GM23338 (cell line): ENCODE measurements at regions not wholly inside any gene's neighbourhood (a gene's known extent, or its start where the extent isn't known, plus 50 kb on each side); places are given as distances from the start of the nearest gene placed in this dataset.

Experiments used
- ATAC-seq: fragments of 200-7000 bp; cut with Tn5 transposase; 3 replicates; pipeline ENCODE4 v1.9.1; 2020
- DNase-seq: peaks from one replicate; pipeline ENCODE4 v3.0.0-alpha.2; 2015; ENCODE audit warnings: low spot score
- H2AFZ ChIP-seq: fragments of 200-600 bp; sonication (generic); 2 replicates; pipeline ENCODE4 v1.8.0; 2016; ENCODE audit warnings: antibody characterized with exemption, mild to moderate bottlenecking, moderate library complexity
- H3F3A ChIP-seq: fragments of 200-600 bp; sonication (generic); replicated peaks from 2 replicates; pipeline ENCODE4 v1.8.0; 2017; ENCODE audit warnings: antibody characterized with exemption, mixed run types, low read depth
- H3K27ac ChIP-seq: fragments of 200-600 bp; sonication (generic); 2 replicates; pipeline ENCODE4 v1.6.1; 2016; ENCODE audit warnings: low read depth
- H3K27me3 ChIP-seq: fragments of 200-600 bp; sonication (generic); 2 replicates; pipeline ENCODE4 v1.8.0; 2016; ENCODE audit warnings: mild to moderate bottlenecking, mixed run types, moderate library complexity; ENCODE audit not compliant: insufficient read depth
- H3K36me3 ChIP-seq: fragments of 200-600 bp; sonication (generic); 2 replicates; pipeline ENCODE4 v1.8.0; 2016; ENCODE audit warnings: mild to moderate bottlenecking; ENCODE audit not compliant: insufficient read depth
- H3K4me1 ChIP-seq: fragments of 200-600 bp; sonication (generic); 2 replicates; pipeline ENCODE4 v1.8.0; 2016; ENCODE audit warnings: mild to moderate bottlenecking, moderate library complexity; ENCODE audit not compliant: insufficient read depth
- H3K4me2 ChIP-seq: fragments of 200-600 bp; sonication (generic); 2 replicates; pipeline ENCODE4 v1.7.1; 2017; ENCODE audit warnings: mixed run types
- H3K4me3 ChIP-seq: fragments of 200-600 bp; sonication (generic); 2 replicates; pipeline ENCODE4 v1.6.1; 2016; ENCODE audit warnings: mixed run types
- H3K79me2 ChIP-seq: fragments of 200-600 bp; sonication (generic); replicated peaks from 2 replicates; pipeline ENCODE4 v1.8.0; 2017; ENCODE audit warnings: mild to moderate bottlenecking; ENCODE audit not compliant: insufficient read depth
- H3K9me2 ChIP-seq: fragments of 200-600 bp; sonication (generic); 2 replicates; pipeline ENCODE4 v1.8.0; 2017; ENCODE audit not compliant: insufficient read depth
- H4K20me1 ChIP-seq: fragments of 200-600 bp; sonication (generic); replicated peaks from 2 replicates; pipeline ENCODE4 v1.8.0; 2017; ENCODE audit warnings: mild to moderate bottlenecking; ENCODE audit not compliant: insufficient read depth
- H3K27ac Mint-ChIP-seq: 2 replicates; pipeline ENCODE4 v1.8.0; 2020; ENCODE audit warnings: inconsistent platforms, mild to moderate bottlenecking, moderate library complexity, mixed read lengths
- H3K27me3 Mint-ChIP-seq: 3 replicates; pipeline ENCODE4 v1.8.0; 2022; ENCODE audit warnings: low read depth, mild to moderate bottlenecking, moderate library complexity, mixed read lengths, inconsistent platforms; ENCODE audit not compliant: insufficient read depth, poor library complexity
- H3K36me3 Mint-ChIP-seq: 3 replicates; pipeline ENCODE4 v1.8.0; 2021; ENCODE audit warnings: low read depth, mild to moderate bottlenecking, inconsistent platforms, moderate library complexity, mixed read lengths
- H3K4me1 Mint-ChIP-seq: 3 replicates; pipeline ENCODE4 v1.8.0; 2020; ENCODE audit warnings: mild to moderate bottlenecking, inconsistent platforms, mixed read lengths
- H3K4me3 Mint-ChIP-seq: 3 replicates; pipeline ENCODE4 v1.8.0; 2021; ENCODE audit warnings: moderate library complexity, mild to moderate bottlenecking, inconsistent platforms, mixed read lengths
- H3K9me3 Mint-ChIP-seq: 3 replicates; pipeline ENCODE4 v1.8.0; 2020; ENCODE audit warnings: moderate library complexity, mild to moderate bottlenecking, inconsistent platforms, mixed read lengths
- CREB1 ChIP-seq: fragments of 250-450 bp; sonication (Bioruptor Pico); IDR thresholded peaks from 2 replicates; pipeline ENCODE4 v1.5.0; 2020; ENCODE audit warnings: low read depth, mild to moderate bottlenecking, moderate library complexity
- EZH2 ChIP-seq: fragments of 200-600 bp; sonication (generic); IDR thresholded peaks from one replicate; pipeline ENCODE4 v1.8.0; 2017; ENCODE audit warnings: antibody characterized with exemption, mild to moderate bottlenecking, low read depth; ENCODE audit not compliant: unreplicated experiment
- EZH2phosphoT487 ChIP-seq: fragments of 200-600 bp; sonication (generic); IDR thresholded peaks from one replicate; pipeline ENCODE4 v1.8.1; 2018; ENCODE audit warnings: antibody characterized with exemption; ENCODE audit not compliant: unreplicated experiment
- NANOG ChIP-seq: IDR thresholded peaks from 2 replicates; pipeline ENCODE4 v1.6.1; 2016; ENCODE audit warnings: antibody characterized with exemption, borderline replicate concordance
- STAT1 ChIP-seq: IDR thresholded peaks from one replicate; pipeline ENCODE4 v1.6.1; 2016; ENCODE audit warnings: antibody characterized with exemption; ENCODE audit not compliant: unreplicated experiment
- ZNF331 ChIP-seq: fragments of 250-450 bp; sonication (Bioruptor Pico); IDR thresholded peaks from 2 replicates; pipeline ENCODE4 v1.5.0; 2020; ENCODE audit warnings: low read depth, mild to moderate bottlenecking, moderate library complexity
- TF ChIP-seq, protein P1 (sequence below): fragments of 250-450 bp; sonication (Bioruptor Pico); IDR thresholded peaks from 2 replicates; pipeline ENCODE4 v1.5.0; 2020; ENCODE audit warnings: mild to moderate bottlenecking, moderate library complexity
- TF ChIP-seq, protein P2 (sequence below): IDR thresholded peaks from one replicate; pipeline ENCODE4 v1.6.1; 2018; ENCODE audit warnings: antibody characterized with exemption; ENCODE audit not compliant: unreplicated experiment
- TF ChIP-seq, protein P3 (sequence below), 2 experiments: fragments of 200-600 bp in 1 of 2; sonication (generic) in 1 of 2; conservative IDR thresholded peaks; 2 replicates each; pipeline versions ENCODE4 v1.5.1 to v1.6.1; 2016 to 2017; ENCODE audit warnings: antibody characterized with exemption in 2 of 2, low read depth in 2 of 2, mild to moderate bottlenecking in 2 of 2, moderate library complexity in 1 of 2

DNA sequence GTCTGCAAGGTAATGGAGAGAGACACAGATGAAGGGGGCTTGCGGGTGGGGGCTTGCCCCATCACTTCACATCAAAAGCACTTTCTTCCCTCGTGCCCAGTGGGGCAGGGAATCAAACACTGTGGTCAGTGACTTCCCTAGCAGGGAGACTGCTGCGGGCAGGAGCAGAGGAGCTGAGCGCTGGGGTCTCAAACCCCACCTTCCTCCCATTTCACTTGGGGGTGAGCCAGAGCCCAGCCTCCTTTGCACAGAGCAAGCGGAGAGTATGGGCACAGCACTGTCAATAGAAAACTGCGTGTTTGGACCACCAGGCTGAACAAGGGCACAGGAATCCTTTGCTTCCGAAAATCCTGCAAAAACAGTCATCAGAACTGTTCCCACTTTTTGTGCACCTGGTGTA is 355.8 kb upstream of the MKI67 start (continued):
- TF ChIP-seq, protein P1, sequence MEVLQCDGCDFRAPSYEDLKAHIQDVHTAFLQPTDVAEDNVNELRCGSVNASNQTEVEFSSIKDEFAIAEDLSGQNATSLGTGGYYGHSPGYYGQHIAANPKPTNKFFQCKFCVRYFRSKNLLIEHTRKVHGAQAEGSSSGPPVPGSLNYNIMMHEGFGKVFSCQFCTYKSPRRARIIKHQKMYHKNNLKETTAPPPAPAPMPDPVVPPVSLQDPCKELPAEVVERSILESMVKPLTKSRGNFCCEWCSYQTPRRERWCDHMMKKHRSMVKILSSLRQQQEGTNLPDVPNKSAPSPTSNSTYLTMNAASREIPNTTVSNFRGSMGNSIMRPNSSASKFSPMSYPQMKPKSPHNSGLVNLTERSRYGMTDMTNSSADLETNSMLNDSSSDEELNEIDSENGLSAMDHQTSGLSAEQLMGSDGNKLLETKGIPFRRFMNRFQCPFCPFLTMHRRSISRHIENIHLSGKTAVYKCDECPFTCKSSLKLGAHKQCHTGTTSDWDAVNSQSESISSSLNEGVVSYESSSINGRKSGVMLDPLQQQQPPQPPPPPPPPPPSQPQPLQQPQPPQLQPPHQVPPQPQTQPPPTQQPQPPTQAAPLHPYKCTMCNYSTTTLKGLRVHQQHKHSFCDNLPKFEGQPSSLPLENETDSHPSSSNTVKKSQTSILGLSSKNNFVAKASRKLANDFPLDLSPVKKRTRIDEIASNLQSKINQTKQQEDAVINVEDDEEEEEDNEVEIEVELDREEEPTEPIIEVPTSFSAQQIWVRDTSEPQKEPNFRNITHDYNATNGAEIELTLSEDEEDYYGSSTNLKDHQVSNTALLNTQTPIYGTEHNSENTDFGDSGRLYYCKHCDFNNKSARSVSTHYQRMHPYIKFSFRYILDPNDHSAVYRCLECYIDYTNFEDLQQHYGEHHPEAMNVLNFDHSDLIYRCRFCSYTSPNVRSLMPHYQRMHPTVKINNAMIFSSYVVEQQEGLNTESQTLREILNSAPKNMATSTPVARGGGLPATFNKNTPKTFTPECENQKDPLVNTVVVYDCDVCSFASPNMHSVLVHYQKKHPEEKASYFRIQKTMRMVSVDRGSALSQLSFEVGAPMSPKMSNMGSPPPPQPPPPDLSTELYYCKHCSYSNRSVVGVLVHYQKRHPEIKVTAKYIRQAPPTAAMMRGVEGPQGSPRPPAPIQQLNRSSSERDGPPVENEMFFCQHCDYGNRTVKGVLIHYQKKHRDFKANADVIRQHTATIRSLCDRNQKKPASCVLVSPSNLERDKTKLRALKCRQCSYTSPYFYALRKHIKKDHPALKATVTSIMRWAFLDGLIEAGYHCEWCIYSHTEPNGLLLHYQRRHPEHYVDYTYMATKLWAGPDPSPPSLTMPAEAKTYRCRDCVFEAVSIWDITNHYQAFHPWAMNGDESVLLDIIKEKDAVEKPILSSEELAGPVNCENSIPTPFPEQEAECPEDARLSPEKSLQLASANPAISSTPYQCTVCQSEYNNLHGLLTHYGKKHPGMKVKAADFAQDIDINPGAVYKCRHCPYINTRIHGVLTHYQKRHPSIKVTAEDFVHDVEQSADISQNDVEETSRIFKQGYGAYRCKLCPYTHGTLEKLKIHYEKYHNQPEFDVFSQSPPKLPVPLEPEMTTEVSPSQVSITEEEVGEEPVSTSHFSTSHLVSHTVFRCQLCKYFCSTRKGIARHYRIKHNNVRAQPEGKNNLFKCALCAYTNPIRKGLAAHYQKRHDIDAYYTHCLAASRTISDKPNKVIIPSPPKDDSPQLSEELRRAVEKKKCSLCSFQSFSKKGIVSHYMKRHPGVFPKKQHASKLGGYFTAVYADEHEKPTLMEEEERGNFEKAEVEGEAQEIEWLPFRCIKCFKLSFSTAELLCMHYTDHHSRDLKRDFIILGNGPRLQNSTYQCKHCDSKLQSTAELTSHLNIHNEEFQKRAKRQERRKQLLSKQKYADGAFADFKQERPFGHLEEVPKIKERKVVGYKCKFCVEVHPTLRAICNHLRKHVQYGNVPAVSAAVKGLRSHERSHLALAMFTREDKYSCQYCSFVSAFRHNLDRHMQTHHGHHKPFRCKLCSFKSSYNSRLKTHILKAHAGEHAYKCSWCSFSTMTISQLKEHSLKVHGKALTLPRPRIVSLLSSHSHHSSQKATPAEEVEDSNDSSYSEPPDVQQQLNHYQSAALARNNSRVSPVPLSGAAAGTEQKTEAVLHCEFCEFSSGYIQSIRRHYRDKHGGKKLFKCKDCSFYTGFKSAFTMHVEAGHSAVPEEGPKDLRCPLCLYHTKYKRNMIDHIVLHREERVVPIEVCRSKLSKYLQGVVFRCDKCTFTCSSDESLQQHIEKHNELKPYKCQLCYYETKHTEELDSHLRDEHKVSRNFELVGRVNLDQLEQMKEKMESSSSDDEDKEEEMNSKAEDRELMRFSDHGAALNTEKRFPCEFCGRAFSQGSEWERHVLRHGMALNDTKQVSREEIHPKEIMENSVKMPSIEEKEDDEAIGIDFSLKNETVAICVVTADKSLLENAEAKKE (CRISPR knock-in tag), result no peak
- TF ChIP-seq, protein P2, sequence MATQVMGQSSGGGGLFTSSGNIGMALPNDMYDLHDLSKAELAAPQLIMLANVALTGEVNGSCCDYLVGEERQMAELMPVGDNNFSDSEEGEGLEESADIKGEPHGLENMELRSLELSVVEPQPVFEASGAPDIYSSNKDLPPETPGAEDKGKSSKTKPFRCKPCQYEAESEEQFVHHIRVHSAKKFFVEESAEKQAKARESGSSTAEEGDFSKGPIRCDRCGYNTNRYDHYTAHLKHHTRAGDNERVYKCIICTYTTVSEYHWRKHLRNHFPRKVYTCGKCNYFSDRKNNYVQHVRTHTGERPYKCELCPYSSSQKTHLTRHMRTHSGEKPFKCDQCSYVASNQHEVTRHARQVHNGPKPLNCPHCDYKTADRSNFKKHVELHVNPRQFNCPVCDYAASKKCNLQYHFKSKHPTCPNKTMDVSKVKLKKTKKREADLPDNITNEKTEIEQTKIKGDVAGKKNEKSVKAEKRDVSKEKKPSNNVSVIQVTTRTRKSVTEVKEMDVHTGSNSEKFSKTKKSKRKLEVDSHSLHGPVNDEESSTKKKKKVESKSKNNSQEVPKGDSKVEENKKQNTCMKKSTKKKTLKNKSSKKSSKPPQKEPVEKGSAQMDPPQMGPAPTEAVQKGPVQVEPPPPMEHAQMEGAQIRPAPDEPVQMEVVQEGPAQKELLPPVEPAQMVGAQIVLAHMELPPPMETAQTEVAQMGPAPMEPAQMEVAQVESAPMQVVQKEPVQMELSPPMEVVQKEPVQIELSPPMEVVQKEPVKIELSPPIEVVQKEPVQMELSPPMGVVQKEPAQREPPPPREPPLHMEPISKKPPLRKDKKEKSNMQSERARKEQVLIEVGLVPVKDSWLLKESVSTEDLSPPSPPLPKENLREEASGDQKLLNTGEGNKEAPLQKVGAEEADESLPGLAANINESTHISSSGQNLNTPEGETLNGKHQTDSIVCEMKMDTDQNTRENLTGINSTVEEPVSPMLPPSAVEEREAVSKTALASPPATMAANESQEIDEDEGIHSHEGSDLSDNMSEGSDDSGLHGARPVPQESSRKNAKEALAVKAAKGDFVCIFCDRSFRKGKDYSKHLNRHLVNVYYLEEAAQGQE, result no peak
- TF ChIP-seq ZNF331 (CRISPR knock-in tag) (no peak), NANOG (no peak), STAT1 (no peak)

DNA sequence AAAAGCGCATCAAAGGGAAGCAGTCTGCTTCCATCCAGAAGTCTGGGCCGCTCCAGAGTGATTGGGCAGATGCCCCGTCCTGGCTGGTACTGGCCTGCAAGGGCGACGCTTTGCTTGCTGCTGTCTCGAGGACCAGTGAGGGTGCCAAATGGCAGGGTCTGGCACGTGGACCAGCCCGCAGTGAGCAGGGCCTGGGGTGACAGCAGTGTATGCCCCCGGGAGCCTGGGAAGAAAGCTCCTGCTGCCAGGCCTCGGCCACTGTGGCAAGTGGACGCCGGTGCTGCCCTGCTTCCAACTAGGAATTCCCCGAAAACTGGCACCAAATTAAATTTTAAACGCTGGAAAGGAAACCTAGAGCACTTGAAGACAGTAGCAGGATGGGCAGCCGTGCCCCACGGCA is 357.0 kb upstream of the MKI67 start:
- no peak overlapping the region for H3K4me3 Mint-ChIP-seq
- Histone ChIP-seq H3K79me2 (no peaks in the 10 kb centered on the region), H3K4me1 (no peaks in the 10 kb centered on the region; the same call in 1 of the 2 replicates), H3K27me3 (no peaks in the 10 kb centered on the region), H3K27ac (no peak overlapping the region), H3K36me3 (no peaks in the 10 kb centered on the region), H3K4me2 (no peak overlapping the region), H2AFZ (no peak overlapping the region), H3F3A (no peaks in the 10 kb centered on the region), H3K4me3 (no peak overlapping the region), H3K9me2 (peaks cover under 1% of the 10 kb centered on the region; the same call in 1 of the 2 replicates), H4K20me1 (no peaks in the 10 kb centered on the region)
- H3K4me1 Mint-ChIP-seq, result peaks cover 27% of the 10 kb centered on the region
- ATAC-seq (no peak), DNase-seq (no peak)
- H3K9me3 Mint-ChIP-seq, result no peaks in the 10 kb centered on the region
- peaks cover 11% of the 10 kb centered on the region for H3K27me3 Mint-ChIP-seq
- no peak overlapping the region for H3K27ac Mint-ChIP-seq
- no peaks in the 10 kb centered on the region for H3K36me3 Mint-ChIP-seq
- no peak for TF ChIP-seq EZH2
- TF ChIP-seq CREB1 (CRISPR knock-in tag), result no peak
- no peak for TF ChIP-seq EZH2phosphoT487
- TF ChIP-seq, protein P3, sequence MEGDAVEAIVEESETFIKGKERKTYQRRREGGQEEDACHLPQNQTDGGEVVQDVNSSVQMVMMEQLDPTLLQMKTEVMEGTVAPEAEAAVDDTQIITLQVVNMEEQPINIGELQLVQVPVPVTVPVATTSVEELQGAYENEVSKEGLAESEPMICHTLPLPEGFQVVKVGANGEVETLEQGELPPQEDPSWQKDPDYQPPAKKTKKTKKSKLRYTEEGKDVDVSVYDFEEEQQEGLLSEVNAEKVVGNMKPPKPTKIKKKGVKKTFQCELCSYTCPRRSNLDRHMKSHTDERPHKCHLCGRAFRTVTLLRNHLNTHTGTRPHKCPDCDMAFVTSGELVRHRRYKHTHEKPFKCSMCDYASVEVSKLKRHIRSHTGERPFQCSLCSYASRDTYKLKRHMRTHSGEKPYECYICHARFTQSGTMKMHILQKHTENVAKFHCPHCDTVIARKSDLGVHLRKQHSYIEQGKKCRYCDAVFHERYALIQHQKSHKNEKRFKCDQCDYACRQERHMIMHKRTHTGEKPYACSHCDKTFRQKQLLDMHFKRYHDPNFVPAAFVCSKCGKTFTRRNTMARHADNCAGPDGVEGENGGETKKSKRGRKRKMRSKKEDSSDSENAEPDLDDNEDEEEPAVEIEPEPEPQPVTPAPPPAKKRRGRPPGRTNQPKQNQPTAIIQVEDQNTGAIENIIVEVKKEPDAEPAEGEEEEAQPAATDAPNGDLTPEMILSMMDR (conservative IDR thresholded peaks at IDR 0.05; ENCODE audit: low read depth in 2 of 2), result no peak
